HG02938 (cell line): ENCODE measurements at regions not wholly inside any gene's neighbourhood (a gene's known extent, or its start where the extent isn't known, plus 50 kb on each side); places are given as distances from the start of the nearest gene placed in this dataset.

Experiments used
- ATAC-seq: cut with Tn5 transposase; IDR thresholded peaks from one replicate; pipeline ENCODE4 v1.9.1; 2021; ENCODE audit warnings: mild to moderate bottlenecking, moderate library complexity; ENCODE audit not compliant: unreplicated experiment

DNA sequence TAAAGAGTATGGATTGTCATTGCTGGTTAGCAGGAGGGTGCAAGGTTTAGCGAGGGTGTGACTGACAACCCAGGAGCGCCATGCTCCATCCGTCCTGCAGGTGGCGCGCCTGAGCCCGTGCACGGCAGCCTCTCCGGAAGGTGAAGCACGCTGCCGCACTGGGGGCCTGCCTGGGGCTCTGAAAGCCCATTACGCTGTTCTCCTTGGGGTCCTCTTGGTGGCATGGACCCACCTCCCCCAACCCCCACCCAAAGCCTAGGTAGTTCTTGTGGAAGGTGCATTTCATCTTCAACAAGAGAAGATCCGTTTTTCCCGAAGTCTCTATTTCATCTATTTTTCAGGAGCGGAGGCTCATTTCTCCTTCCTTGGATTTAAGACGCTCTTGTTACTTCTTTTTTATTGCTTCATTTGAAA lies 197.4 kb upstream of the KCNG1 start:
- no peak for ATAC-seq

DNA sequence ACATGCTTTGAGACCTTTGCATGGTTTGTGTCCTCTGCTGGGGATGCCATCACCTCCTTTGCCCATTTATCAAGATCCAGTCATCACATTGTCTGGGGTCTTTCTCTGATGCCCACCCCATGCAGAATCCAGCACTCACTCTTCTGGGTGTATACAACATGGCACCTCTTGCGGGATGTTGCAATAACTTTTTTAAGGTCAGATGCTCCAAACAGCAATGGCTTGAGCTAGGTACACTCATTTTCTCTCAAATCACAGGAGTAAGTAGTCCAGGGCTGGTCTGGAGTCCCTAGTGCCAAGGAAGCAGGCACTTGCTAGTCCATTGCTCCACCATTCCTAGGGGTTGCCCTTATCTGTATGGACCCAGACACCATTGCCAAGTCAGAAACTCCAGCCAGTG lies 196.6 kb upstream of the KCNG1 start:
- no peak for ATAC-seq

DNA sequence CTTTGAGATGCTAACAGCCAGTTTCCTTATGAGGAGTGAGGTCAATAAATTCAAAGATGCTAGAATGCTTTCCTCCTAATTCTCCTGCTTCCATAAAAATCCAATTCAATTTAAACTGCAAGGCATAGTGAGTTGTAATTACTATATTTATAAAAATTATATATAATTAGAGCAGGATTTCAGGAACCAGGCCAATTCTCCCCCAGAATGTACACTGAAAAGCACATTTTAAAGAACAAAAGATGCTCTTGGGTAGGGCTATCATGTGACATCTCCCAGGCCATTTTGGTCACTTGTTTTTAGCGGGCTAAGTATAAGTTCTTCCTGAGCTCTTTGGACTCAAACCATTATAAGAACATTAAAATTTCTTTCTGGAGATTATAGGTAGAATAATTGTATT lies 195.7 kb upstream of the KCNG1 start:
- no peak for ATAC-seq

DNA sequence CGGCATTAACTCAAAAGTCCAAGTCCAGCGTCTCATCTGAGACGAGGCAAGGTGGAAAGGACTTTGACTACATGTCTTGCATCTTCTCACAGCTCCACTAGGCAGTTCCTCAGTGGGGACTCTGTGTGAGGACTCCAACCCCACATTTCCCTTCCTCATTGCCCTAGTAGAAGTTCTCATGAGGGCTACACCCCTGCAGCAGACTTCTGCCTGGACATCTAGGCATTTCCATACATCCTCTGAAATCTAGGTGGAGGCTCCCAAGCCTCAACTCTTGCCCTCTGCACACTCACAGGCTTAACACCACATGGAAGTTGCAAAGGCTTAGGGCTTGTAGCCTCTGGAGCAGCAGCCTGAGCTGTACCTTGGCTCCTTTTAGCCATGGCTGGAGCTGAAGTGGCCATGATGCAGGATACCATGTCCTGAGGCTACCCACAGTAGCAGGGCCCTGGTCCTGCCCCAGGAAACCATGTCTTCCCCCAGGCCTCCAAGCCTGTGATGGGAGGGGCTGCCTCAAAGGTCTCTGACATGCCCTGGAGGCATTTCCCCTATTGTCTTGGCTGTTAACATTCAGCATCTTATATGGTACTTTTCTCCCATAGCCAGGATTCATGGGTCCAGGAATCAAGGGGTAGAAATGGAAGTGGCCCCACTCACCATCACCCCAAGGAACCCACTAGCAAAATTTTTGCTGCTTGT lies 194.6 kb upstream of the KCNG1 start:
- no peak for ATAC-seq

DNA sequence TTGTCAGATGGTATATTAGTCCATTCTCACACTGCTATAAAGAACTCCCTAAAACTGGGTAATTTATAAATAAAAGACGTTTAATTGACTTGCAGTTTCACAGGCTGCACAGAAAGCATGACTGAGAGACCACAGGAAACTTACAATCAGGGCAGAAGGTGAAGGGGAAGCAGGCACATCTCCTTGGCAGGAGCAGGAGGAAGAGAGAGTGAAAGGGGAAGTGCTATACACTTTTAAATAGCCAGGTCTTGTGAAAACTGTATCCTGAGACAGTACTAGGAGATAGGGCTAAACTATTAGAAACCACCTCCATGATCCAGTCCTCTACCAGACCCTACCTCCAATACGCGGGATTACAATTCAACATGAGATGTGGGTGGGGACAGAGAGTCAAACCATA lies 193.9 kb upstream of the KCNG1 start:
- no peak for ATAC-seq

DNA sequence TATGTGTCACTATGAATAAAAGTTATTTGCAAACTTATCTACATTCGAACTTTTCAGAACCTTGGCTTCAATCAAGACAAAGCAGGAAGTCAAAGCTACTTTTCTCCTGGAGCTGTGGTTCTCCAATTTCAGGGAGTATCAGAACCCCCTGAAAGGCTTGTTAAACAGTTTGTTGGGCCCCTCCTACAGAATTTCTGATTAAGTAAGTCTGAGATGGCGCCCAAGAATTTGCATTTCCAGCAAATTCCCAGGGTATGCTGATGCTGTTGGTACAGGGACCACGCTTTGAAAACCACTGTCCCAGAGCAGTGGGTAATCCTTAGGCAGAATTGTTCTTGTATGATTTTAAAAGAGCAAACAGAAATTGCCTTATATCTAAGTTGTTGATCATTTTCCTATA lies 189.9 kb upstream of the KCNG1 start:
- ATAC-seq: no peak

DNA sequence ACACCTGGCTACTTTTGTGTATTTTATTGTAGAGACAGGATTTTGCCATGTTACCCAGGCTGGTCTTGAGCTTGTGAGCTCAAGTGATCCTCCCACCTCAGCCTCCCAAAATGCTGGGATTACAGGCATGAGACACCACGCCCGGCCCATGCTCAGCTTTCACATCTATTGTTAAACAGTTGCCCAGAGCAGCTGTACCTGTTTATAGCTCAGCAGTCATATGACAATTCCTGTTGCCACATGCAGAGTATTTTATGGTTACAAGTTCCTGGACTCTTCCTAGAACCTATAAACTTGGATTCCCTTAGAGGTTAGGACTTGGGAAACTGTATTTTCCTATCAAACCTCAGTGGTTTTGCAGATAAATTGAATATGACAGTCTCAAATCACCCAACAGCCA lies 188.3 kb upstream of the KCNG1 start:
- no peak for ATAC-seq

DNA sequence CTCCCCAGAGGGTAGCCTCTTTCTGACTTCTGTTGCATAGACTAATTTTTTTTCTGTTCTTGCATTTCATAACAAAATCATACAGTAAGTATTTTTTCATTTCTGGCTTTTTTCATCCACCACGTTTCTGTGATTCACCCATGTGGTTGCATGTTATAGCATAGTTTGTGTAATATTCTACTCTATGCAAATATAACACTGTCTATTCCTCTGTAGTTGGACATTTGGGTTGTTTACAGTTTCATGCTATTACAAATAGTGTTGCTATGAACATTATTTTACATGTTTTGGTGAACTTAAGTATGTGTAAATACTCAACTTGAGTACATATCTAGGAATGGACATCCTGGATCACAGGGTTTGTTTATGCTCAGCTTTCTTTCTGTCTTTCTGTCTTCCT lies 187.2 kb upstream of the KCNG1 start:
- no peak for ATAC-seq

DNA sequence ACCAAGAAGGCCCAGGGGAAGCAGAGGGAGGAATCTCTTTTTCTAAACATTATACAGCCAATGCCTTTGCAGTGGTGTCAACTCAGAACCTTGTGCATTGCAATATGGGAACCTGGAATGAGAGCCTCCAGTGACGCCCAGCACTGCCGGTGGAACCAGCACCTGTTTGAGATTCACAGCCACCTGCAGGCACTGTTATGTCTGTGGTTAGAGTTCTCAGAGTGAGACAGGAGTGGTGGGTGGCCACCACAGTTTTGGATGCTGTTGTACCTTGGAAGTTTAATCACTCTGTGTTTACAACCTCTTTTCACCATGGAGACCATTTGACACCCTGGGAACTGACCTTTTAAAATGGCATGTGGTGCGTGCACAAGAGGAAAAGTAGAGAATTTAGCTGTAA lies 185.3 kb upstream of the KCNG1 start:
- no peak for ATAC-seq

DNA sequence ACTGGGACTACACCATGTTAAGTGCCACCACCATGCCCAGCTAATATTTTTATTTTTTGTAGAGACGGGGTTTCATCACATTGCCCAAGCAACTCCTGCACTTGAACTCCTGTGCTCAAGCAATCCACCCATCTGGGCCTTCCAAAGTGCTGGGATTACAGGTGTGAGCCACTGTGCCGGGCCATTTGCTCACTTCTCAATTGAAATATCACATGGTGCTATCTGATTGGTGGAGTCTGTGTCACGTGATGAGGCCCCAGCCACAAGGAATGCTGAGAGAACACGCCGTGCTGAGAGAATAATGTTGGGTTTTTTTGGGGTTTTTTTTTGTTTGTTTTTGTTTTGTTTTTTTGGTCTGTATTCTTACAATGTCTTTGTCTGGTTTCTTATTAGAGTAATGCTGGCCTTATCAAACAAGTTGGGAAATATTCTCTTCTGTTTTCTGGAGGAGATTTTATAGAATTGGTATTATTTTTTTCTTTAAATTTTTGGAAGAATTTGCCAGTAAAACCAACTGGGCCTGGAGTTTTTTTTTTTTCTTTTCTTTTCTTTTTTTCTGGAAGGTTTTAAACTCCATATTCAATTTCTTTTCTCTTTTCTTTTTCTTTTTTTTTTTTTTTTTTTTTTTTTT lies 183.2 kb upstream of the KCNG1 start:
- no peak for ATAC-seq

DNA sequence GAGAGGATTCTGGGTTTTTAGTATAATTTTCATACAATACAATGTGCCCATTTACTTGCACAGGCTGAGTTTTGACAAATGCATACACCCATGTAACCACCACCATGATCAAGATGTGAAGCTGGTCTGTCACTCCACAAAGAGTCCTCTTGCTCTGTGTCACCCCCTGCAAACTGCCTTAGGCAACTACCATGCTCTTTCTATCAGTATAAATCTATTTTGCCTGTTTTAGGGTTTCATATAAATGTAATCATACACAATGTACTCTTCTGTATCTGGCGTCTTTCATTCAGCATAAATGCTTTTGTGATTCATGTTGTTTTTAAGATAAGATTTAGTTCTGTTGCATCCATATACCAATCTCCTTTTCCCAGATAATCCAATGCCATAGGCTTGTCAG lies 181.9 kb upstream of the KCNG1 start:
- ATAC-seq: no peak

DNA sequence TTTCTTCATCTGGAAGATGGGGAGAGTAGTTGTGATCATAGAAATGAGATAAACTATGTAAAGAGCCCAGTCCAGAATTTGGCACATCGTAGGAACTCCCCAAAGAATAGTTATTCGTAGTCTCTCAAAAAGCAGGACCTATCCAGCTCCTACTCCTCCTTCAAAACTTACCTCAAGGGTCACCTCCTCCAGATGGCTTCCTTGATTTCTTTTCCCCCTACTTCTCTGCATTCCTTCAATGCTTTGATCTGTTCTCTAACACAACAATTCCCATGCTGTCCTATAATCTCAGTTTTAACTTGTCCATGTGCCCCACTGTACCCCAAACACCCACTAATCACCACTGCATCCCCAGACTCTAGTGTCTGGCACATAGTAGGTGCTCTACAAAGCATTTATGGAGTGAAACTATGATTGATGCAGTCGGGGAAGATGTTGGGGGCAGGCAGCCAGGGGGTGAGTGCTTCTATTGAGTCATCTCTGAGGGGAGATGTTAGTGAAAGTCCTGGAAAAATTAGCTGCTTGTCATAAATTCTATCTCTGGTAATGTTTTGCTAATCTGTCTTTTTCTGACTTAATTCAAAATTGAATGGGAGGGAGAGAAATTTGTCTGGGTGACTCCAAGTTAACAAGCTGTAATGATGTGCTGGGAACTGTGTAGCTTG lies 181.3 kb upstream of the KCNG1 start:
- ATAC-seq: no peak

DNA sequence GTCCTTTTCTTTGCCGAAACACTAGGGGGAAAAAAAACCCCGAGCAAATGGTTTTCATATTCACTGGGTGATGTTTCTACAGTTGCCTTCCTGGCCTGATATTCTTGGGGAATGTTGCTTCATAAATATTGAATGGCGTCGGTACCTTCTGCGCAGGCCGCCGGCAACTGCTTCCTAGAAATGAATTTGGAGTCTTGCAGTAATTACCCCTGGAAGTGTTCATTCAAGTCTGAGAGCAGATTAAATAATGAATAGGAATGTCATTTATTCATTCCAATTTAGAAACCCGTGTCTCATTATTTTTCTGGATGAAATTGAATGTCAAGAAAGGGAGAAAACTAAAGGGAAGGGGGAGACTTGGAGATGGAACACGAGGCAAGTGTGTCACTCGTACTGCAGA lies 179.4 kb upstream of the KCNG1 start:
- no peak for ATAC-seq

DNA sequence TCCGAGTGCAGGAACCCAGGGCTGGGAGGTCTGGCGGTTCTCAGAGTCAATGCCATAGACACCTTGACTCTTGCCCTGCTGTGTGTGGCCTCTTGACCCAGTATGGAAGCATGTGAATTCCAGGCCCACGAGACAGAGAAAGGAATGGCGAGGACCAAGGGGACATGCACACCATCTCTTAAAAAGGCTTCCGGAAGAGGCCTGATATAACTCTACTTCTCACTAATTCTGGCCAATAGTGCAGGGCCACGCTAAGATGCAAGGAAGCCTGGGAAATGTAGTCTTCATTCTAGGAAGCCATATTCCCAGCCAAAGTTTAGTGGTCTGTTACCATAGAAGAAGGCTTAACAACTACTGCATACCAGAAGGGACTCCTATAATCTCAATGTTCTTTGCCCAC lies 177.0 kb upstream of the KCNG1 start:
- ATAC-seq: no peak

DNA sequence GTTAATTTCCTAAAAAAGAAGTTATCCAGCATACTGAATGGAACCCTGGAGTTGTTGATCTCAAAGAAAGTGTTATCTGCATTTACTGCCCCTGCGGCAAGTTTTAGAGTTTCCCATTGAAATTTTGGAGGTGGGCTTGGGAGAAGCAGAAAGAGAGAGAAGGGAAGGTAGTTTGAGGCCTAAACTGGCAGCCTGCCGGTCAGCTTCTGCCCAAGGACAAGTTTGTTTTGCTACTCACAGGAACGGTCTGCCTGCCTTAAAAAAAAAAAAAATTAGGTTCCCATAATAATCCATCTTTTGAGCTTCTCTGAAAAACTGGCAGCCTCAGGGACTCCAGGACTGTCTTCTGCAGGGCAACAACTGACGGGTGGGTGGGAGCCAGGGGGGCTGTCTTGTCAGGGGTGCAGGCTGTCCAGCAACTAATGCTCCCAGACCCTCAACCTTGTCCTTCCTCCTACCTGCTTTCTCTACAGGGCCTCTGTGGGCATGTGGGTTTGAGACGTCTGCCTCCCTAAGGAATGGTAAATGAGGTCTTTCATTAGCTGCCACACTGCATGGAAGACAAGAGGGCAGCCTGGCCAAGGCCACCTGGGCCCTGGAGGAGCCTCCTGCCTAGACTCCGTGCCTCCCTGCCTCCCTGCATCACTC lies 176.1 kb upstream of the KCNG1 start:
- no peak for ATAC-seq

DNA sequence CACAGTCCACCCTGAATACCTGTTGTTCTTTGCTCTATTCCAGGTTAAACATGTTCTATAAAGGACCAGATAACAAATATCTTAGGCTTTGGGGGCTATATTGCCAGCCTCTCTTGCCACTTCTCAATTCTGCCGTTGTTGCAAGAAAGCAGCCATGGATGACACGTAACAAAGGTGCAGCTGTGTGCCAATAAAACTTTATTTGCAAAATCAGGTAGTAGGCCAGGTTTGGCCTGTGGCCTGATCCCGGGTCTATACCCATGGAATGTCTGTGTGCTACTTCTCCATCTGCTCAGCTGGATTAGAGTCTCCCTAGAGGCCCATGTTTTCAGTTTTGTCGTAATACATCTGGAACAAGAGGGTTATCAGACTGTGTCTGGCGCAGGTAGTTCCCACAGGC lies 175.3 kb upstream of the KCNG1 start:
- ATAC-seq: no peak

DNA sequence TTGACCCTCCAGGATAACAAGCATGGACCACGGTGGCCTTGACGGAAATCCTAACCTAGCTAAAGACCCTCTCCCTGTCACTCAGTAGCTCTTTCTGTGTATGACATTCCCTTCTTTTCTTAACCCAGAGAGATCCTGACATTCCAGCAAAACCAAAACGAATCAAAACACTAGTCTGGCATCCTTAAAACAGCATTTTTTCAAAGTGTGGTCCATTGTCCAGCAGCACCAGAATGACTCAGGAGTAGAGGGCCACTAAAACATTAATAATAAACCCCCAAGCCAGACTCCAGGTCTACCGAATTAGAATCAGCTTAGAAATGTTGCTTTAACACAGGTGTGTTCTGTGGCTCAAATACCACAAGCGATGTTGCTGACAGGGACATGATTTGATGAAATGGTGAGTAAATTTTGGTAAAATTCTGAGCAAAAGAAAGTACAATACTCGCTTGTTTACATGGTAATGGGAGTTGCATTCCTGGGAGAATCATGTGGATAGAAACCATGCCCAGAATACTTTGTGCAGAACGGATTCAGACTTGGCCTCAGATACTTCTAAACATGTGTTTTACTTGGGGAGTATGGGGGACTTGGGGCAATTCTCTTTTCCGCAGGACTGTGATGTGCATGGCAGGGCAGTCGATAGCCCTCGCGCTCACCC lies 174.2 kb upstream of the KCNG1 start:
- no peak for ATAC-seq

DNA sequence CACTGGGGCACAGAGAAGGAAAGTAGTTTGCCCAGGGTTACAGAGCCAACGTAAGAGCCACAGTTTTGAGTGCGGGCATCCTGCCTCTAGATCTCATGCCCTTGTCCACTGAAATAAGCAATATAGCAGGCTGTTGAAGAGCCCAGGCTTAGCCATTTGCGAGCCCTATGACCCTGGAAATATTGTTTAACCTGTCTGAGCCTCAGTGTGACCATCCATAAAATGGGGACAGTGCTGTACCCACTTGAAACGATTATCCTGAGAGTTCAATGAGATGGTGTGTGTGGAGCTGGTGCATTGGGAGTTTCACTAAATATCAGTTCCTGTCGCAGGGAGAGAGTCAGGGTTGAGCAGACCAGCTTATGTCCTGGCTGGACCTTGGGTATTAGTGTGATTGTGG lies 173.1 kb upstream of the KCNG1 start:
- ATAC-seq: no peak

DNA sequence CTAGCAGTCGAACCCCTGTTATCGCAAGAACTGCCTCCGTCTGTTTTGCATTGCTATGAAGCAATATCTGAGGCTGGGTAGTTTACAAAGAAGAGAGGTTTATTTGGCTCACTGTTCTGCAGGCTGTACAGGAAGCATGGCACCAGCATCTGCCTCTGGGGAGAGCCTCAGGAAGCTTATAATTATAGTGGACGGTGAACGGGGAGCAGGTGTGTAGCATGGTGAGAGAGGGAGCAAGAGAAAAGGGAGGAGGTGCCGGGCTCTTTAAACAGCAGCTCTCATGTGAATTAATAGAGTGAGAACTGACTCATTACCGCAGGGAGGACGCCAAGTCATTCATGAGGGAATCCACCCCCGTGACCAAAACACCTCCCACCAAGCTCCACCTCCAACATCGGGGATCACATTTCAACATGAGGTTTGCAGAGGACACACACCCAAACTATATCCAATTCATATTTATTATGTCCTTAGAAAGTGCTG lies 172.6 kb upstream of the KCNG1 start:
- no peak for ATAC-seq

DNA sequence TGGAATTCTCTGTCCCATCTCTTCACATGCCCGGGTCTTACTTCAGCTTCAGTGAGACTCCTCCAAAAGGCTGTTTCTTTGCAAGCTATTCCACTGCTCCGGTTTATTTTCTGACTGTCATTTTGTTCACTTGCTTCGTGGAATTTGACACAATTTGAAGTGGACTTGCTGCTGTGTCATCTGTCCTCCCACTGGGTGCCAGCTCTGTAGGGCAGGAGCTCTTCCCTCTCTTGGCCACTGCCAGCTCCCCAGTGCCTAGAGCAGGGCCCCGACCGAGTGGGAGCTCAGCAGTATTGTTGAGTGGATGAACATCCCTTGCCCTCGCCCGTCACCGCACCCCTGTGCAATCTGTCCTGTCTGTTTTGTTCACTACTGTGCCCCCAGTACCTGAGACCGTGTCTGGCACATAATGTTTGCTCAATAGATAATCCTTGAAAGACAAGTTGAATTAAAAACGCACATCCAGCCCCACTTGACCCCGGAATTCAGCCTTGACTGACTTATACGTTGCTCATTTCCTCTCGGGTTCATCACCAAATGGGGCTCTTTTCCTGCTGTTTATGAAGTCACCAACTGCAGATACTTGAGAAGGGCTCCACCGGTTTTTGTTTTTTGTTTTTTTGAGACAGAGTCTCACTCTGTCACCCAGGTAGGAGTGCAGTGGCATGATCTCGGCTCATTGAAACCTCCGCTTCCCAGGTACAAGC lies 170.3 kb upstream of the KCNG1 start:
- no peak for ATAC-seq

DNA sequence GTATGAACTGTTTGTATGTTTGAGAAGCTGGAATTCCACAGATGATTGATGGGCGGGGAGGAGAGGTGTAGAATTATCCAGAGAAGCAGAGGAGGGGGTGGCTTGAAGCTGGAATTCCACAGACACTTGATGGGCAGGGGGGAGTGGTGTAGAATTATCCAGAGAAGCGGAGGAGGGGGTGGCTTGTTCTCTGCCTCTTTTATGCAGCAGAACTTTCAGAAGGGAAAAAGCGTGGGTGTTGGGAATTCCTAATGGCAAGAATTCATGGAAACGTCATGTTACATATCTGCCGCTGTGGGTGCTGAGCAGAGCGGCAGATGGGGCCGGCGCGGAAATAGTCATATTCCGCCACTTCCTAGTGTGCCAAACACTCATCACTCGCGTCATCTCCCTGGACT lies 167.9 kb upstream of the KCNG1 start:
- ATAC-seq: no peak
